HUES6 (cell line): ENCODE measurements at regions not wholly inside any gene's neighbourhood (a gene's known extent, or its start where the extent isn't known, plus 50 kb on each side); places are given as distances from the start of the nearest gene placed in this dataset.

Experiments used
- H3K27ac ChIP-seq: 2 replicates; pipeline ENCODE4 v1.7.0; 2013; ENCODE audit warnings: low read depth, mild to moderate bottlenecking, low read length, inconsistent platforms
- H3K27me3 ChIP-seq: 2 replicates; pipeline ENCODE4 v1.6.1; 2013; ENCODE audit warnings: low read length; ENCODE audit not compliant: control insufficient read depth, insufficient read depth
- H3K36me3 ChIP-seq: 2 replicates; pipeline ENCODE4 v1.6.1; 2013; ENCODE audit warnings: low read length; ENCODE audit not compliant: control insufficient read depth, insufficient read depth
- H3K4me1 ChIP-seq: 2 replicates; pipeline ENCODE4 v1.6.1; 2013; ENCODE audit warnings: low read length; ENCODE audit not compliant: control insufficient read depth, insufficient read depth
- H3K4me3 ChIP-seq: 2 replicates; pipeline ENCODE4 v1.5.1; 2013; ENCODE audit warnings: low read depth, low read length
- H3K9ac ChIP-seq: one replicate; pipeline ENCODE4 v1.6.1; 2013; ENCODE audit warnings: mild to moderate bottlenecking, low read length
- H3K9me3 ChIP-seq: 2 replicates; pipeline ENCODE4 v1.6.1; 2013; ENCODE audit warnings: low read depth, low read length; ENCODE audit not compliant: control insufficient read depth, insufficient read depth

DNA sequence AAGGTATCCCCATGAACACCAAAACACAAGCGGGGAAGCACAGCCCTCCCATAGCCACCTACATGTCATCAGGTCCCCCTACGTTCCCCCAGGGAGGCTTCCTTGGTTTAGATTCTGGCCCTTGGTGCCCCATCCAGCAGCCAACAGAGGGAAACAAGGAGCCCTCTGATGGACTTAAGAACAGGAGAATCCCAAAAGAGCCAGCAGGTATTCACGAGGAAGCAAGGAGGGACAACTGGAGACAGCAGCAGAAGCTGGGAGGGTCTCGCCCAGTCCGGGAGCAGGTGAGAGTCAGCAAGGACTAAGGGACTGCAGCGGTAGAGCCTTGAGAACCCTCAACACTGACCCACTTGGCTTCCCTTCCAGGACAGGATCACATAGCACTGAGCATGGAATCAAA lies 58.4 kb upstream of the TOP1 start:
- H3K9me3 ChIP-seq = no peaks in the 10 kb centered on the region
- no peak overlapping the region for H3K4me3 ChIP-seq
- no peaks in the 10 kb centered on the region for H3K36me3 ChIP-seq
- no peak overlapping the region for H3K9ac ChIP-seq
- no peak overlapping the region for H3K27ac ChIP-seq
- peaks cover 8% of the 10 kb centered on the region for H3K27me3 ChIP-seq
- H3K4me1 ChIP-seq = no peaks in the 10 kb centered on the region; the same call in none of the 2 replicates

DNA sequence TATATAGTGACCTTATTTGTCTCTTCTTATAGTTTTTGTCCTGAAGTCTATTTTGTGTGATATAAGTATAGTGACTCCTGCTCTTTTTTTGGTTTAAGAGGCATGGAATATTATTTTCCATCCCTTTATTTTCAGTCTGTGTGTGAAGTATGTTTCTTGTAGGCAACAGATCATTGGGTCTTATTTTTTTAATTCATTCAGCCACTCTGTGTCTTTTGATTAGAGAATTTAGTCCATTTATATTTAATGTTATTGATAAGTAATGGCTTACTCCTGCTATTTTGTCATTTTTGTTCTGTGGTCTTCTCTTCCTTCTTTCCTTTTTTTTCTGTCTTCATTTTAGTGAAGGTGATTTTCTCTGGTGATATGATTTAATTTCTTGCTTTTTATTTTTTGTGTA lies 51.4 kb upstream of the TOP1 start:
- Histone ChIP-seq H3K9ac (no peak overlapping the region), H3K27ac (no peak overlapping the region), H3K27me3 (no peaks in the 10 kb centered on the region), H3K4me1 (no peaks in the 10 kb centered on the region), H3K9me3 (peaks cover 15% of the 10 kb centered on the region; the same call in 1 of the 2 replicates), H3K4me3 (no peak overlapping the region), H3K36me3 (no peaks in the 10 kb centered on the region)

GRCh38 chr20:40978761-40979160 lies 49.9 kb upstream of the TOP1 start:
- Histone ChIP-seq H3K4me1 (no peaks in the 10 kb centered on the region), H3K9me3 (peaks cover 15% of the 10 kb centered on the region; the same call in 1 of the 2 replicates), H3K27me3 (no peaks in the 10 kb centered on the region), H3K9ac (no peak overlapping the region), H3K27ac (no peak overlapping the region), H3K36me3 (no peaks in the 10 kb centered on the region), H3K4me3 (no peak overlapping the region)
